ENCODE measurements at regions not wholly inside any gene's neighbourhood (a gene's known extent, or its start where the extent isn't known, plus 50 kb on each side); places are given as distances from the start of the nearest gene placed in this dataset.

GRCh38 chr21:24302400-24302799, 1304.9 kb downstream of the MRPL39 start:
- Histone ChIP-seq H3K27ac (no peak overlapping the region), H3K36me3 (no peaks in the 10 kb centered on the region), H3K27me3 (no peaks in the 10 kb centered on the region), H3K4me3 (no peak overlapping the region), H3K9me3 (no peaks in the 10 kb centered on the region), H3K4me1 (no peaks in the 10 kb centered on the region)
- ATAC-seq (ENCODE audit: low FRiP score in 2 of 2) = no peak
- TF ChIP-seq POLR2A (IDR thresholded peaks at IDR 0.05) = no peak
- TF ChIP-seq EP300 (IDR thresholded peaks at IDR 0.05) = no peak
- no peak for TF ChIP-seq CTCF (IDR thresholded peaks at IDR 0.05)
- no peak for TF ChIP-seq POLR2AphosphoS5 (IDR thresholded peaks at IDR 0.05)
- DNase-seq = no peak

GRCh38 chr21:24298040-24298439, 1309.2 kb downstream of the MRPL39 start:
- no peaks in the 10 kb centered on the region for H3K4me1 ChIP-seq
- H3K4me3 ChIP-seq = no peak overlapping the region
- no peaks in the 10 kb centered on the region for H3K27me3 ChIP-seq
- no peak for TF ChIP-seq POLR2A (IDR thresholded peaks at IDR 0.05)
- TF ChIP-seq POLR2AphosphoS5 (IDR thresholded peaks at IDR 0.05) = no peak
- no peak for TF ChIP-seq CTCF (IDR thresholded peaks at IDR 0.05)
- TF ChIP-seq EP300 (IDR thresholded peaks at IDR 0.05) = no peak
- WGBS, 2 donors = 79 to 83% methylated on average over 1 of the region's 1 CpG
- no peaks in the 10 kb centered on the region for H3K9me3 ChIP-seq
- DNase-seq = no peak
- ATAC-seq (ENCODE audit: low FRiP score in 2 of 2) = no peak
- H3K36me3 ChIP-seq = no peaks in the 10 kb centered on the region
- H3K27ac ChIP-seq = no peak overlapping the region

GRCh38 chr21:24294171-24294570, 1313.1 kb downstream of the MRPL39 start:
- H3K9me3 ChIP-seq = no peaks in the 10 kb centered on the region
- no peak overlapping the region for H3K4me3 ChIP-seq
- TF ChIP-seq POLR2AphosphoS5 (IDR thresholded peaks at IDR 0.05) = no peak
- H3K27me3 ChIP-seq = no peaks in the 10 kb centered on the region
- H3K27ac ChIP-seq = no peak overlapping the region
- H3K36me3 ChIP-seq = no peaks in the 10 kb centered on the region
- H3K4me1 ChIP-seq = no peaks in the 10 kb centered on the region
- no peak for ATAC-seq (ENCODE audit: low FRiP score in 2 of 2)
- no peak for DNase-seq
- WGBS, 2 donors = 36 to 61% methylated on average over 2 of the region's 2 CpGs

GRCh38 chr21:24290151-24290833, 1317.0 kb downstream of the MRPL39 start:
- DNase-seq = no peak
- Histone ChIP-seq H3K27me3 (no peaks in the 10 kb centered on the region), H3K9me3 (no peaks in the 10 kb centered on the region), H3K4me1 (no peaks in the 10 kb centered on the region), H3K36me3 (no peaks in the 10 kb centered on the region), H3K27ac (no peak overlapping the region), H3K4me3 (no peak overlapping the region)
- WGBS, 2 donors = 49 to 60% methylated on average over 6 of the region's 6 CpGs
- TF ChIP-seq CTCF (IDR thresholded peaks at IDR 0.05) = no peak
- TF ChIP-seq POLR2AphosphoS5 (IDR thresholded peaks at IDR 0.05) = no peak
- TF ChIP-seq POLR2A (IDR thresholded peaks at IDR 0.05) = no peak
- no peak for TF ChIP-seq EP300 (IDR thresholded peaks at IDR 0.05)
- no peak for ATAC-seq (ENCODE audit: low FRiP score in 2 of 2)

GRCh38 chr21:24289539-24289938, 1317.7 kb downstream of the MRPL39 start:
- Histone ChIP-seq H3K4me3 (no peak overlapping the region), H3K27ac (no peak overlapping the region), H3K4me1 (no peaks in the 10 kb centered on the region), H3K36me3 (no peaks in the 10 kb centered on the region), H3K9me3 (no peaks in the 10 kb centered on the region), H3K27me3 (no peaks in the 10 kb centered on the region)
- no peak for ATAC-seq (ENCODE audit: low FRiP score in 2 of 2)
- 73 to 76% methylated on average over 1 of the region's 1 CpG for WGBS, 2 donors
- no peak for DNase-seq
- TF ChIP-seq EP300 (IDR thresholded peaks at IDR 0.05) (no peak), POLR2A (IDR thresholded peaks at IDR 0.05) (no peak), CTCF (IDR thresholded peaks at IDR 0.05) (no peak), POLR2AphosphoS5 (IDR thresholded peaks at IDR 0.05) (no peak)
